Natural killer cell (primary cell): ENCODE measurements at regions not wholly inside any gene's neighbourhood (a gene's known extent, or its start where the extent isn't known, plus 50 kb on each side); places are given as distances from the start of the nearest gene placed in this dataset.

Experiments used
- ATAC-seq, 3 donors: fragments of 150-1000 bp in 2 of 3; fragments of 200-7000 bp in 1 of 3; cut with Tn5 transposase; 1 replicate in 1 of 3; 2 replicates in 2 of 3; pipeline ENCODE4 v1.10.0; 2021; ENCODE audit warnings: mild to moderate bottlenecking in 2 of 3, moderate library complexity in 2 of 3
- DNase-seq, 2 donors: peaks; one replicate each; pipeline versions ENCODE4 v3.0.0 to v3.0.0-alpha.2; 2013 to 2021; ENCODE audit warnings: mixed read lengths in 1 of 2
- H3K27ac ChIP-seq: one replicate; pipeline ENCODE4 v1.5.1; 2013; ENCODE audit warnings: mild to moderate bottlenecking, low read length
- H3K27me3 ChIP-seq: one replicate; pipeline ENCODE4 v1.6.1; 2013; ENCODE audit warnings: low read length; ENCODE audit not compliant: control insufficient read depth, insufficient read depth
- H3K36me3 ChIP-seq: one replicate; pipeline ENCODE4 v1.6.1; 2013; ENCODE audit warnings: low read length; ENCODE audit not compliant: control insufficient read depth, insufficient read depth
- H3K4me1 ChIP-seq: one replicate; pipeline ENCODE4 v1.6.1; 2013; ENCODE audit warnings: low read length; ENCODE audit not compliant: control insufficient read depth, insufficient read depth
- H3K4me3 ChIP-seq: one replicate; pipeline ENCODE4 v1.5.1; 2013; ENCODE audit warnings: low read length
- H3K9me3 ChIP-seq: one replicate; pipeline ENCODE4 v1.6.1; 2013; ENCODE audit warnings: low read length; ENCODE audit not compliant: control insufficient read depth, insufficient read depth
- H3K27ac Mint-ChIP-seq, 2 donors: one replicate each; pipeline ENCODE4 v1.8.0; 2022; ENCODE audit warnings: mild to moderate bottlenecking in 2 of 2, mixed read lengths in 2 of 2, moderate library complexity in 1 of 2
- H3K27me3 Mint-ChIP-seq, 2 donors: one replicate each; pipeline ENCODE4 v1.8.0; 2022; ENCODE audit warnings: low read depth in 2 of 2, mixed read lengths in 2 of 2
- H3K36me3 Mint-ChIP-seq: one replicate; pipeline ENCODE4 v1.8.0; 2022; ENCODE audit warnings: mixed read lengths
- H3K4me1 Mint-ChIP-seq, 2 donors: one replicate each; pipeline ENCODE4 v1.8.0; 2022; ENCODE audit warnings: mixed read lengths in 2 of 2
- H3K4me3 Mint-ChIP-seq: one replicate; pipeline ENCODE4 v1.8.0; 2022; ENCODE audit warnings: mild to moderate bottlenecking, moderate library complexity, mixed read lengths
- H3K9me3 Mint-ChIP-seq, 2 donors: one replicate each; pipeline ENCODE4 v1.8.0; 2022; ENCODE audit warnings: mixed read lengths in 2 of 2
- CTCF ChIP-seq: fragments of 200-600 bp; IDR thresholded peaks from one replicate; pipeline ENCODE4 v1.8.0; 2022; ENCODE audit warnings: antibody characterized with exemption
- WGBS: methylation state at CpG from one replicate; pipeline ENCODE4 v1.1.7; 2013; ENCODE audit warnings: missing lambda C conversion rate; ENCODE audit not compliant: insufficient coverage; 5-methylcytosine and 5-hydroxymethylcytosine counted together
- intact Hi-C: fragments of 100-400 bp; cut with micrococcal nuclease; formaldehyde crosslinking; loops from one replicate; pipeline ENCODE4 v1.14.2; 2022

- no peak overlapping the region for H3K4me3 ChIP-seq
- peaks cover 5% of the 10 kb centered on the region for H3K9me3 ChIP-seq
- WGBS, result 100% methylated on average over 2 of the region's 2 CpGs
- peaks cover 5% of the 10 kb centered on the region for H3K27me3 ChIP-seq
- no peak for DNase-seq
- Mint-ChIP-seq H3K9me3 (peaks cover 0 to 2% of the 10 kb centered on the region in 2 donors), H3K4me3 (no peak overlapping the region), H3K4me1 (peaks cover 0 to 10% of the 10 kb centered on the region in 2 donors), H3K27ac (no peak overlapping the region), H3K36me3 (no peaks in the 10 kb centered on the region), H3K27me3 (peaks cover 22 to 25% of the 10 kb centered on the region in 2 donors)
- no peaks in the 10 kb centered on the region for H3K4me1 ChIP-seq
- intact Hi-C loops, result no loop called here
- no peak overlapping the region for H3K27ac ChIP-seq
- TF ChIP-seq CTCF, result no peak
- no peak for ATAC-seq
- no peaks in the 10 kb centered on the region for H3K36me3 ChIP-seq
Observed at GRCh38 chr17:45662432-45662831, 121.7 kb upstream of the CRHR1 start.

GRCh38 chr17:45663772-45664171, 120.3 kb upstream of the CRHR1 start:
- Histone ChIP-seq H3K27me3 (peaks cover 5% of the 10 kb centered on the region), H3K9me3 (peaks cover 5% of the 10 kb centered on the region), H3K36me3 (no peaks in the 10 kb centered on the region), H3K4me1 (no peaks in the 10 kb centered on the region), H3K27ac (no peak overlapping the region), H3K4me3 (no peak overlapping the region)
- Mint-ChIP-seq H3K4me3 (no peak overlapping the region), H3K9me3 (peaks cover 0 to 2% of the 10 kb centered on the region in 2 donors), H3K27ac (no peak overlapping the region), H3K4me1 (peaks cover 0 to 10% of the 10 kb centered on the region in 2 donors), H3K36me3 (no peaks in the 10 kb centered on the region), H3K27me3 (peaks cover 22 to 25% of the 10 kb centered on the region in 2 donors)
- no peak for ATAC-seq
- DNase-seq, result no peak
- intact Hi-C loops, result no loop called here
- WGBS, result 77% methylated on average over 1 of the region's 1 CpG
- TF ChIP-seq CTCF, result no peak

- H3K36me3 Mint-ChIP-seq, result no peaks in the 10 kb centered on the region
- Histone ChIP-seq H3K9me3 (peaks cover 5% of the 10 kb centered on the region), H3K27ac (no peak overlapping the region), H3K27me3 (peaks cover 5% of the 10 kb centered on the region), H3K4me1 (no peaks in the 10 kb centered on the region), H3K4me3 (no peak overlapping the region), H3K36me3 (no peaks in the 10 kb centered on the region)
- no peak overlapping the region for H3K27ac Mint-ChIP-seq
- no peak overlapping the region for H3K4me3 Mint-ChIP-seq
- DNase-seq (no peak), ATAC-seq (no peak)
- no peak for TF ChIP-seq CTCF
- WGBS, result 37% methylated on average over 6 of the region's 6 CpGs
- H3K27me3 Mint-ChIP-seq, result peaks cover 19 to 25% of the 10 kb centered on the region in 2 donors
- peaks cover 0 to 2% of the 10 kb centered on the region in 2 donors for H3K9me3 Mint-ChIP-seq
- peaks cover 0 to 10% of the 10 kb centered on the region in 2 donors for H3K4me1 Mint-ChIP-seq
- intact Hi-C loops, result no loop called here
Observed at GRCh38 chr17:45664921-45665320, 119.2 kb upstream of the CRHR1 start.

- no peaks in the 10 kb centered on the region for H3K4me1 ChIP-seq
- H3K36me3 ChIP-seq, result no peaks in the 10 kb centered on the region
- DNase-seq, result no peak
- intact Hi-C loops, result no loop called here
- H3K27me3 ChIP-seq, result peaks cover 5% of the 10 kb centered on the region
- Mint-ChIP-seq H3K36me3 (no peaks in the 10 kb centered on the region), H3K4me1 (peaks cover 0 to 10% of the 10 kb centered on the region in 2 donors), H3K27ac (no peak overlapping the region), H3K27me3 (peaks cover 18 to 20% of the 10 kb centered on the region in 2 donors), H3K4me3 (no peak overlapping the region), H3K9me3 (peaks cover 0 to 2% of the 10 kb centered on the region in 2 donors)
- H3K27ac ChIP-seq, result no peak overlapping the region
- no peak for TF ChIP-seq CTCF
- no peak overlapping the region for H3K4me3 ChIP-seq
- ATAC-seq, result no peak
- WGBS, result 80% methylated on average over 3 of the region's 3 CpGs
- peaks cover 5% of the 10 kb centered on the region for H3K9me3 ChIP-seq
Observed at GRCh38 chr17:45666046-45666600, 118.0 kb upstream of the CRHR1 start.
